ENCODE measurements at regions not wholly inside any gene's neighbourhood (a gene's known extent, or its start where the extent isn't known, plus 50 kb on each side); places are given as distances from the start of the nearest gene placed in this dataset.
"Not testable (repeated sequence)": the region's sequence is repeated elsewhere in the genome, so short reads cannot be mapped to it uniquely, and the experiment has no call there.

GRCh38 chr18:47679864-47680263 lies 250.6 kb downstream of the SMAD2 start:
- no peak for DNase-seq (ENCODE audit: low read depth)

- DNase-seq (ENCODE audit: low read depth): no peak
Observed at GRCh38 chr18:47677952-47678351, 252.5 kb downstream of the SMAD2 start.

GRCh38 chr18:47669815-47670214 lies 260.6 kb downstream of the SMAD2 start:
- DNase-seq (ENCODE audit: low read depth): no peak

- no peak for DNase-seq (ENCODE audit: low read depth)
Observed at GRCh38 chr18:47658498-47658897, 272.0 kb downstream of the SMAD2 start.

- DNase-seq (ENCODE audit: low read depth): no peak
Observed at GRCh38 chr18:47654988-47655387, 275.5 kb downstream of the SMAD2 start.

- DNase-seq (ENCODE audit: low read depth): no peak
Observed at GRCh38 chr18:47644896-47645295, 285.6 kb downstream of the SMAD2 start.

GRCh38 chr18:47637551-47637950 lies 292.9 kb downstream of the SMAD2 start:
- not testable (repeated sequence) for DNase-seq (ENCODE audit: low read depth)

- DNase-seq (ENCODE audit: low read depth): no peak
Observed at GRCh38 chr18:47635416-47635815, 295.0 kb downstream of the SMAD2 start.

GRCh38 chr18:47632970-47633635 lies 297.4 kb downstream of the SMAD2 start:
- no peak for DNase-seq (ENCODE audit: low read depth)

GRCh38 chr18:47628893-47629292 lies 301.6 kb downstream of the SMAD2 start:
- no peak for DNase-seq (ENCODE audit: low read depth)

GRCh38 chr18:47628240-47628781 lies 302.1 kb downstream of the SMAD2 start:
- DNase-seq (ENCODE audit: low read depth): no peak

- no peak for DNase-seq (ENCODE audit: low read depth)
Observed at GRCh38 chr18:47627030-47627429, 303.4 kb downstream of the SMAD2 start.

- DNase-seq (ENCODE audit: low read depth): no peak
Observed at GRCh38 chr18:47619771-47620448, 310.5 kb downstream of the SMAD2 start.

GRCh38 chr18:47618758-47619157 lies 311.7 kb downstream of the SMAD2 start:
- no peak for DNase-seq (ENCODE audit: low read depth)

GRCh38 chr18:47615043-47615442 lies 315.4 kb downstream of the SMAD2 start:
- no peak for DNase-seq (ENCODE audit: low read depth)

- DNase-seq (ENCODE audit: low read depth): no peak
Observed at GRCh38 chr18:47613929-47614328, 316.5 kb downstream of the SMAD2 start.

GRCh38 chr18:47611649-47612048 lies 318.8 kb downstream of the SMAD2 start:
- no peak for DNase-seq (ENCODE audit: low read depth)

GRCh38 chr18:47606526-47606925 lies 323.9 kb downstream of the SMAD2 start:
- DNase-seq (ENCODE audit: low read depth): no peak

GRCh38 chr18:47605093-47605492 lies 325.4 kb downstream of the SMAD2 start:
- no peak for DNase-seq (ENCODE audit: low read depth)

GRCh38 chr18:47604021-47604420 lies 326.4 kb downstream of the SMAD2 start:
- no peak for DNase-seq (ENCODE audit: low read depth)

GRCh38 chr18:47603158-47603557 lies 327.3 kb downstream of the SMAD2 start:
- DNase-seq (ENCODE audit: low read depth): no peak

- no peak for DNase-seq (ENCODE audit: low read depth)
Observed at GRCh38 chr18:47602273-47602897, 328.1 kb downstream of the SMAD2 start.
